ENCODE measurements at regions not wholly inside any gene's neighbourhood (a gene's known extent, or its start where the extent isn't known, plus 50 kb on each side); places are given as distances from the start of the nearest gene placed in this dataset.

GRCh38 chr14:61188978-61189808 lies 91.9 kb downstream of the TMEM30B start:
- Histone ChIP-seq H3K36me3 (ENCODE audit: control insufficient read depth in 1 of 2, insufficient read depth in 2 of 2, low read length in 2 of 2) (no peaks in the 10 kb centered on the region), H3K9ac (ENCODE audit: low read length) (no peak overlapping the region), H3K14ac (ENCODE audit: low read length) (no peak overlapping the region), H2BK5ac (ENCODE audit: low read depth, low read length, poor library complexity) (no peak overlapping the region), H3K9me3 (ENCODE audit: insufficient read depth, low read depth, low read length) (no peaks in the 10 kb centered on the region), H3K79me2 (ENCODE audit: control insufficient read depth, insufficient read depth, low read length, poor library complexity) (no peaks in the 10 kb centered on the region), H2AFZ (ENCODE audit: insufficient read depth, low read length, poor library complexity) (no peak overlapping the region), H2BK12ac (ENCODE audit: low read length) (no peak overlapping the region), H3K27me3 (ENCODE audit: insufficient read depth, low read length) (no peaks in the 10 kb centered on the region), H3K4me2 (ENCODE audit: low read length) (peak overlapping the region; percentile 53), H3K4ac (ENCODE audit: low read depth, low read length) (no peak overlapping the region), H3K18ac (ENCODE audit: low read length) (no peak overlapping the region), H3K79me1 (ENCODE audit: low read length) (no peaks in the 10 kb centered on the region), H4K12ac (ENCODE audit: low read depth, low read length) (no peak overlapping the region), H3K27ac (ENCODE audit: low read depth, low read length) (no peak overlapping the region), H3K4me1 (ENCODE audit: control insufficient read depth in 1 of 2, insufficient read depth in 2 of 2, low read length in 2 of 2) (no peaks in the 10 kb centered on the region), H2BK120ac (ENCODE audit: insufficient read depth, low read length, poor library complexity) (no peak overlapping the region), H4K91ac (ENCODE audit: low read depth, low read length) (no peak overlapping the region), H3K23ac (ENCODE audit: low read length) (no peak overlapping the region), H2AK5ac (ENCODE audit: low read length) (no peak overlapping the region), H3K4me3 (ENCODE audit: low read depth, low read length) (no peak overlapping the region), H4K8ac (ENCODE audit: low read depth, low read length) (no peak overlapping the region)
- no CpG with 5 or more reads among the region's 27 CpGs for WGBS (ENCODE audit: extremely low coverage, insufficient coverage, insufficient read length)
- DNase-seq, result peak; percentile 16 to 35

- Histone ChIP-seq H4K8ac (ENCODE audit: low read depth, low read length) (no peak overlapping the region), H3K9ac (ENCODE audit: low read length) (no peak overlapping the region), H3K27me3 (ENCODE audit: insufficient read depth, low read length) (no peaks in the 10 kb centered on the region), H3K9me3 (ENCODE audit: insufficient read depth, low read depth, low read length) (no peaks in the 10 kb centered on the region), H3K27ac (ENCODE audit: low read depth, low read length) (no peak overlapping the region), H2BK5ac (ENCODE audit: low read depth, low read length, poor library complexity) (no peak overlapping the region), H4K91ac (ENCODE audit: low read depth, low read length) (no peak overlapping the region), H2BK120ac (ENCODE audit: insufficient read depth, low read length, poor library complexity) (no peak overlapping the region), H4K12ac (ENCODE audit: low read depth, low read length) (no peak overlapping the region), H2AFZ (ENCODE audit: insufficient read depth, low read length, poor library complexity) (no peak overlapping the region), H2AK5ac (ENCODE audit: low read length) (no peak overlapping the region), H3K36me3 (ENCODE audit: control insufficient read depth in 1 of 2, insufficient read depth in 2 of 2, low read length in 2 of 2) (no peaks in the 10 kb centered on the region), H3K79me1 (ENCODE audit: low read length) (no peaks in the 10 kb centered on the region), H3K23ac (ENCODE audit: low read length) (no peak overlapping the region), H2BK12ac (ENCODE audit: low read length) (no peak overlapping the region), H3K4me3 (ENCODE audit: low read depth, low read length) (no peak overlapping the region), H3K14ac (ENCODE audit: low read length) (no peak overlapping the region), H3K79me2 (ENCODE audit: control insufficient read depth, insufficient read depth, low read length, poor library complexity) (no peaks in the 10 kb centered on the region), H3K4me2 (ENCODE audit: low read length) (peak overlapping the region; percentile 31), H3K4me1 (ENCODE audit: control insufficient read depth in 1 of 2, insufficient read depth in 2 of 2, low read length in 2 of 2) (no peaks in the 10 kb centered on the region), H3K18ac (ENCODE audit: low read length) (no peak overlapping the region), H3K4ac (ENCODE audit: low read depth, low read length) (no peak overlapping the region)
- WGBS (ENCODE audit: extremely low coverage, insufficient coverage, insufficient read length), result no CpG with 5 or more reads among the region's 21 CpGs
- peak; percentile 75 to 78 for DNase-seq
Observed at GRCh38 chr14:61188196-61188595, 92.9 kb downstream of the TMEM30B start.

- Histone ChIP-seq H2AFZ (ENCODE audit: insufficient read depth, low read length, poor library complexity) (no peak overlapping the region), H3K14ac (ENCODE audit: low read length) (no peak overlapping the region), H3K79me1 (ENCODE audit: low read length) (no peaks in the 10 kb centered on the region), H2BK120ac (ENCODE audit: insufficient read depth, low read length, poor library complexity) (no peak overlapping the region), H3K9me3 (ENCODE audit: insufficient read depth, low read depth, low read length) (no peaks in the 10 kb centered on the region), H3K9ac (ENCODE audit: low read length) (no peak overlapping the region), H2BK5ac (ENCODE audit: low read depth, low read length, poor library complexity) (no peak overlapping the region), H3K4me3 (ENCODE audit: low read depth, low read length) (no peak overlapping the region), H3K18ac (ENCODE audit: low read length) (no peak overlapping the region), H3K36me3 (ENCODE audit: control insufficient read depth in 1 of 2, insufficient read depth in 2 of 2, low read length in 2 of 2) (no peaks in the 10 kb centered on the region), H4K91ac (ENCODE audit: low read depth, low read length) (no peak overlapping the region), H3K27me3 (ENCODE audit: insufficient read depth, low read length) (no peaks in the 10 kb centered on the region), H4K12ac (ENCODE audit: low read depth, low read length) (no peak overlapping the region), H3K4me1 (ENCODE audit: control insufficient read depth in 1 of 2, insufficient read depth in 2 of 2, low read length in 2 of 2) (no peaks in the 10 kb centered on the region), H2AK5ac (ENCODE audit: low read length) (no peak overlapping the region), H4K8ac (ENCODE audit: low read depth, low read length) (no peak overlapping the region), H2BK12ac (ENCODE audit: low read length) (no peak overlapping the region), H3K23ac (ENCODE audit: low read length) (no peak overlapping the region), H3K79me2 (ENCODE audit: control insufficient read depth, insufficient read depth, low read length, poor library complexity) (no peaks in the 10 kb centered on the region), H3K4me2 (ENCODE audit: low read length) (no peak overlapping the region), H3K4ac (ENCODE audit: low read depth, low read length) (no peak overlapping the region), H3K27ac (ENCODE audit: low read depth, low read length) (no peak overlapping the region)
- DNase-seq, result no peak
- no CpG with 5 or more reads among the region's 10 CpGs for WGBS (ENCODE audit: extremely low coverage, insufficient coverage, insufficient read length)
Observed at GRCh38 chr14:61187196-61187905, 93.8 kb downstream of the TMEM30B start.

- no peak overlapping the region for H3K27ac ChIP-seq (ENCODE audit: low read depth, low read length)
- H3K79me2 ChIP-seq (ENCODE audit: control insufficient read depth, insufficient read depth, low read length, poor library complexity), result no peaks in the 10 kb centered on the region
- no peak overlapping the region for H3K14ac ChIP-seq (ENCODE audit: low read length)
- DNase-seq, result no peak
- H3K27me3 ChIP-seq (ENCODE audit: insufficient read depth, low read length), result no peaks in the 10 kb centered on the region
- H2BK120ac ChIP-seq (ENCODE audit: insufficient read depth, low read length, poor library complexity), result no peak overlapping the region
- WGBS (ENCODE audit: extremely low coverage, insufficient coverage, insufficient read length), result no CpG with 5 or more reads among the region's 7 CpGs
- H3K4me2 ChIP-seq (ENCODE audit: low read length), result no peak overlapping the region
- H3K36me3 ChIP-seq (ENCODE audit: control insufficient read depth in 1 of 2, insufficient read depth in 2 of 2, low read length in 2 of 2), result no peaks in the 10 kb centered on the region
- H2AK5ac ChIP-seq (ENCODE audit: low read length), result no peak overlapping the region
- no peaks in the 10 kb centered on the region for H3K79me1 ChIP-seq (ENCODE audit: low read length)
- H2AFZ ChIP-seq (ENCODE audit: insufficient read depth, low read length, poor library complexity), result no peak overlapping the region
- H3K9ac ChIP-seq (ENCODE audit: low read length), result no peak overlapping the region
- no peak overlapping the region for H3K23ac ChIP-seq (ENCODE audit: low read length)
- H3K4ac ChIP-seq (ENCODE audit: low read depth, low read length), result no peak overlapping the region
- no peak overlapping the region for H3K18ac ChIP-seq (ENCODE audit: low read length)
- no peak overlapping the region for H2BK5ac ChIP-seq (ENCODE audit: low read depth, low read length, poor library complexity)
- no peak overlapping the region for H4K91ac ChIP-seq (ENCODE audit: low read depth, low read length)
- H3K4me3 ChIP-seq (ENCODE audit: low read depth, low read length), result no peak overlapping the region
- H2BK12ac ChIP-seq (ENCODE audit: low read length), result no peak overlapping the region
- H3K9me3 ChIP-seq (ENCODE audit: insufficient read depth, low read depth, low read length), result no peaks in the 10 kb centered on the region
- H3K4me1 ChIP-seq (ENCODE audit: control insufficient read depth in 1 of 2, insufficient read depth in 2 of 2, low read length in 2 of 2), result no peaks in the 10 kb centered on the region
- no peak overlapping the region for H4K8ac ChIP-seq (ENCODE audit: low read depth, low read length)
- H4K12ac ChIP-seq (ENCODE audit: low read depth, low read length), result no peak overlapping the region
Observed at GRCh38 chr14:61186341-61187195, 94.6 kb downstream of the TMEM30B start.

All from trophoblast cell (in vitro differentiated cells and primary cell).